GM23338 (cell line): ENCODE measurements at regions not wholly inside any gene's neighbourhood (a gene's known extent, or its start where the extent isn't known, plus 50 kb on each side); places are given as distances from the start of the nearest gene placed in this dataset.

ENCODE experiments used
- ATAC-seq: fragments of 200-7000 bp; cut with Tn5 transposase; 3 replicates; pipeline ENCODE4 v1.9.1; 2020
- DNase-seq: peaks from one replicate; pipeline ENCODE4 v3.0.0-alpha.2; 2015; ENCODE audit warnings: low spot score
- H2AFZ ChIP-seq: fragments of 200-600 bp; sonication (generic); 2 replicates; pipeline ENCODE4 v1.8.0; 2016; ENCODE audit warnings: antibody characterized with exemption, mild to moderate bottlenecking, moderate library complexity
- H3F3A ChIP-seq: fragments of 200-600 bp; sonication (generic); replicated peaks from 2 replicates; pipeline ENCODE4 v1.8.0; 2017; ENCODE audit warnings: antibody characterized with exemption, mixed run types, low read depth
- H3K27ac ChIP-seq: fragments of 200-600 bp; sonication (generic); 2 replicates; pipeline ENCODE4 v1.6.1; 2016; ENCODE audit warnings: low read depth
- H3K27me3 ChIP-seq: fragments of 200-600 bp; sonication (generic); 2 replicates; pipeline ENCODE4 v1.8.0; 2016; ENCODE audit warnings: mild to moderate bottlenecking, mixed run types, moderate library complexity; ENCODE audit not compliant: insufficient read depth
- H3K36me3 ChIP-seq: fragments of 200-600 bp; sonication (generic); 2 replicates; pipeline ENCODE4 v1.8.0; 2016; ENCODE audit warnings: mild to moderate bottlenecking; ENCODE audit not compliant: insufficient read depth
- H3K4me1 ChIP-seq: fragments of 200-600 bp; sonication (generic); 2 replicates; pipeline ENCODE4 v1.8.0; 2016; ENCODE audit warnings: mild to moderate bottlenecking, moderate library complexity; ENCODE audit not compliant: insufficient read depth
- H3K4me2 ChIP-seq: fragments of 200-600 bp; sonication (generic); 2 replicates; pipeline ENCODE4 v1.7.1; 2017; ENCODE audit warnings: mixed run types
- H3K4me3 ChIP-seq: fragments of 200-600 bp; sonication (generic); 2 replicates; pipeline ENCODE4 v1.6.1; 2016; ENCODE audit warnings: mixed run types
- H3K79me2 ChIP-seq: fragments of 200-600 bp; sonication (generic); replicated peaks from 2 replicates; pipeline ENCODE4 v1.8.0; 2017; ENCODE audit warnings: mild to moderate bottlenecking; ENCODE audit not compliant: insufficient read depth
- H3K9me2 ChIP-seq: fragments of 200-600 bp; sonication (generic); 2 replicates; pipeline ENCODE4 v1.8.0; 2017; ENCODE audit not compliant: insufficient read depth
- H4K20me1 ChIP-seq: fragments of 200-600 bp; sonication (generic); replicated peaks from 2 replicates; pipeline ENCODE4 v1.8.0; 2017; ENCODE audit warnings: mild to moderate bottlenecking; ENCODE audit not compliant: insufficient read depth
- H3K27ac Mint-ChIP-seq: 2 replicates; pipeline ENCODE4 v1.8.0; 2020; ENCODE audit warnings: inconsistent platforms, mild to moderate bottlenecking, moderate library complexity, mixed read lengths
- H3K27me3 Mint-ChIP-seq: 3 replicates; pipeline ENCODE4 v1.8.0; 2022; ENCODE audit warnings: low read depth, mild to moderate bottlenecking, moderate library complexity, mixed read lengths, inconsistent platforms; ENCODE audit not compliant: insufficient read depth, poor library complexity
- H3K36me3 Mint-ChIP-seq: 3 replicates; pipeline ENCODE4 v1.8.0; 2021; ENCODE audit warnings: low read depth, mild to moderate bottlenecking, inconsistent platforms, moderate library complexity, mixed read lengths
- H3K4me1 Mint-ChIP-seq: 3 replicates; pipeline ENCODE4 v1.8.0; 2020; ENCODE audit warnings: mild to moderate bottlenecking, inconsistent platforms, mixed read lengths
- H3K4me3 Mint-ChIP-seq: 3 replicates; pipeline ENCODE4 v1.8.0; 2021; ENCODE audit warnings: moderate library complexity, mild to moderate bottlenecking, inconsistent platforms, mixed read lengths
- H3K9me3 Mint-ChIP-seq: 3 replicates; pipeline ENCODE4 v1.8.0; 2020; ENCODE audit warnings: moderate library complexity, mild to moderate bottlenecking, inconsistent platforms, mixed read lengths
- CREB1 ChIP-seq: fragments of 250-450 bp; sonication (Bioruptor Pico); IDR thresholded peaks from 2 replicates; pipeline ENCODE4 v1.5.0; 2020; ENCODE audit warnings: low read depth, mild to moderate bottlenecking, moderate library complexity
- ETS1 ChIP-seq: IDR thresholded peaks from 2 replicates; pipeline ENCODE4 v1.6.1; 2016; ENCODE audit warnings: antibody characterized with exemption
- EZH2 ChIP-seq: fragments of 200-600 bp; sonication (generic); IDR thresholded peaks from one replicate; pipeline ENCODE4 v1.8.0; 2017; ENCODE audit warnings: antibody characterized with exemption, mild to moderate bottlenecking, low read depth; ENCODE audit not compliant: unreplicated experiment
- EZH2phosphoT487 ChIP-seq: fragments of 200-600 bp; sonication (generic); IDR thresholded peaks from one replicate; pipeline ENCODE4 v1.8.1; 2018; ENCODE audit warnings: antibody characterized with exemption; ENCODE audit not compliant: unreplicated experiment
- JUNB ChIP-seq: IDR thresholded peaks from one replicate; pipeline ENCODE4 v1.6.1; 2016; ENCODE audit warnings: antibody characterized with exemption; ENCODE audit not compliant: unreplicated experiment
- NANOG ChIP-seq: IDR thresholded peaks from 2 replicates; pipeline ENCODE4 v1.6.1; 2016; ENCODE audit warnings: antibody characterized with exemption, borderline replicate concordance
- POLR2AphosphoS5 ChIP-seq: IDR thresholded peaks from 2 replicates; pipeline ENCODE4 v1.6.1; 2016; ENCODE audit warnings: antibody characterized with exemption, low read depth
- STAT1 ChIP-seq: IDR thresholded peaks from one replicate; pipeline ENCODE4 v1.6.1; 2016; ENCODE audit warnings: antibody characterized with exemption; ENCODE audit not compliant: unreplicated experiment
- ZNF114 ChIP-seq: fragments of 250-450 bp; sonication (Bioruptor Pico); IDR thresholded peaks from 2 replicates; pipeline ENCODE4 v1.5.0; 2020; ENCODE audit warnings: mild to moderate bottlenecking, moderate library complexity
- TF ChIP-seq, protein P1 (sequence below), 2 experiments: fragments of 200-600 bp in 1 of 2; sonication (generic) in 1 of 2; conservative IDR thresholded peaks; 2 replicates each; pipeline versions ENCODE4 v1.5.1 to v1.6.1; 2016 to 2017; ENCODE audit warnings: antibody characterized with exemption in 2 of 2, low read depth in 2 of 2, mild to moderate bottlenecking in 2 of 2, moderate library complexity in 1 of 2
- TF ChIP-seq, protein P2 (sequence below): fragments of 250-450 bp; sonication (Bioruptor Pico); IDR thresholded peaks from 2 replicates; pipeline ENCODE4 v1.5.0; 2020; ENCODE audit warnings: mild to moderate bottlenecking, moderate library complexity
- TF ChIP-seq, protein P3 (sequence below): IDR thresholded peaks from one replicate; pipeline ENCODE4 v1.6.1; 2018; ENCODE audit warnings: antibody characterized with exemption; ENCODE audit not compliant: unreplicated experiment

DNA sequence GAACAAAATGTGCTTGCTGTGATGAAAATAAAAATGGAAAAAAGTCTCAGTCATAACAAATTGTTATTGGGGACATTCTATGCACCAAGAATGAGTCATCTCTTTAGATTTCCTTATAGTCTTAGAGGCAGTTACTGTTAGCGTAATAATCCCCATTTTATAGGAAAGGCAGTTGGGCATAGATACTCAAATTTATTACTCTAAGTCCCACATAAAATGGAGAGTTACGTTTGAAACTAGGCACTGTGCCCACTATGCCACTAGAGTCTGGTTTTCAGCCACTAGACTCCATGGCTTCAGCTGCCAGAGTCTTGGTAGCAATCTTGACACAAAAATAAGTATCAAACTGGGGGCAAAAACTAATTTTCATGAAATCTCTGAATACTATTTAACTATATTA, 317.9 kb upstream of the MEF2C start (continued):
- TF ChIP-seq ETS1 = no peak
- no peak for TF ChIP-seq ZNF114 (CRISPR knock-in tag)
- TF ChIP-seq POLR2AphosphoS5 = no peak
- no peak for TF ChIP-seq STAT1

DNA sequence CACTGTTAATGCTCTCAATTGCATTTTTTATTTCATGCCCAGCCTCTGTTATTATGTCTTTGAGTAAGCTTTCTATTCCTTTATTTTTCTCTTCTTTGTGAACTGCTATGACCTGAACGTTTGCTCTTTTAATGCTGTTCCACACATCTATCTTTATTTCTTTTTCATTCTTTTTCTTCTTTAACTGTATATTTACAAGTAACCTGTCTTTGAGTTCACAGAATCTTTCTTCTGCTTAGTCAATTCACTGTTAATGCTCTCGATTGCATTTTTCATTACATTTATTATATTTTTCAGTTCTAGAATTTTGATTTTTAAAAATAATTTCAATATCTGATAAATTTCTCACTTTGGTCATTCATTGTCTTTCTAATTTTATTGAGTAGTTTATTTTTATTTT, 316.3 kb upstream of the MEF2C start:
- H3K4me3 Mint-ChIP-seq = no peak overlapping the region
- H3K4me1 ChIP-seq = no peaks in the 10 kb centered on the region
- no peaks in the 10 kb centered on the region for H4K20me1 ChIP-seq
- no peaks in the 10 kb centered on the region for H3K79me2 ChIP-seq
- no peaks in the 10 kb centered on the region for H3K36me3 ChIP-seq
- H3K9me2 ChIP-seq = peaks cover 7% of the 10 kb centered on the region; the same call in 1 of the 2 replicates
- H3K4me2 ChIP-seq = no peak overlapping the region
- H3K9me3 Mint-ChIP-seq = peaks cover 19% of the 10 kb centered on the region; the same call in 2 of the 3 replicates
- no peaks in the 10 kb centered on the region for H3K27me3 ChIP-seq
- H3K4me1 Mint-ChIP-seq = no peaks in the 10 kb centered on the region
- H3K27ac ChIP-seq = no peak overlapping the region
- no peak overlapping the region for H3K4me3 ChIP-seq
- H3F3A ChIP-seq = no peaks in the 10 kb centered on the region
- no peaks in the 10 kb centered on the region for H3K27me3 Mint-ChIP-seq
- no peak overlapping the region for H2AFZ ChIP-seq
- no peak for DNase-seq
- peaks cover 8% of the 10 kb centered on the region; the same call in 2 of the 3 replicates for H3K36me3 Mint-ChIP-seq
- ATAC-seq = no peak
- no peak overlapping the region for H3K27ac Mint-ChIP-seq
- TF ChIP-seq STAT1 (no peak), EZH2phosphoT487 (no peak), ETS1 (no peak), JUNB (no peak), NANOG (no peak), POLR2AphosphoS5 (no peak), CREB1 (CRISPR knock-in tag) (no peak), EZH2 (no peak)
- TF ChIP-seq, protein P1, sequence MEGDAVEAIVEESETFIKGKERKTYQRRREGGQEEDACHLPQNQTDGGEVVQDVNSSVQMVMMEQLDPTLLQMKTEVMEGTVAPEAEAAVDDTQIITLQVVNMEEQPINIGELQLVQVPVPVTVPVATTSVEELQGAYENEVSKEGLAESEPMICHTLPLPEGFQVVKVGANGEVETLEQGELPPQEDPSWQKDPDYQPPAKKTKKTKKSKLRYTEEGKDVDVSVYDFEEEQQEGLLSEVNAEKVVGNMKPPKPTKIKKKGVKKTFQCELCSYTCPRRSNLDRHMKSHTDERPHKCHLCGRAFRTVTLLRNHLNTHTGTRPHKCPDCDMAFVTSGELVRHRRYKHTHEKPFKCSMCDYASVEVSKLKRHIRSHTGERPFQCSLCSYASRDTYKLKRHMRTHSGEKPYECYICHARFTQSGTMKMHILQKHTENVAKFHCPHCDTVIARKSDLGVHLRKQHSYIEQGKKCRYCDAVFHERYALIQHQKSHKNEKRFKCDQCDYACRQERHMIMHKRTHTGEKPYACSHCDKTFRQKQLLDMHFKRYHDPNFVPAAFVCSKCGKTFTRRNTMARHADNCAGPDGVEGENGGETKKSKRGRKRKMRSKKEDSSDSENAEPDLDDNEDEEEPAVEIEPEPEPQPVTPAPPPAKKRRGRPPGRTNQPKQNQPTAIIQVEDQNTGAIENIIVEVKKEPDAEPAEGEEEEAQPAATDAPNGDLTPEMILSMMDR (conservative IDR thresholded peaks at IDR 0.05; ENCODE audit: low read depth in 2 of 2) = no peak
- TF ChIP-seq, protein P2, sequence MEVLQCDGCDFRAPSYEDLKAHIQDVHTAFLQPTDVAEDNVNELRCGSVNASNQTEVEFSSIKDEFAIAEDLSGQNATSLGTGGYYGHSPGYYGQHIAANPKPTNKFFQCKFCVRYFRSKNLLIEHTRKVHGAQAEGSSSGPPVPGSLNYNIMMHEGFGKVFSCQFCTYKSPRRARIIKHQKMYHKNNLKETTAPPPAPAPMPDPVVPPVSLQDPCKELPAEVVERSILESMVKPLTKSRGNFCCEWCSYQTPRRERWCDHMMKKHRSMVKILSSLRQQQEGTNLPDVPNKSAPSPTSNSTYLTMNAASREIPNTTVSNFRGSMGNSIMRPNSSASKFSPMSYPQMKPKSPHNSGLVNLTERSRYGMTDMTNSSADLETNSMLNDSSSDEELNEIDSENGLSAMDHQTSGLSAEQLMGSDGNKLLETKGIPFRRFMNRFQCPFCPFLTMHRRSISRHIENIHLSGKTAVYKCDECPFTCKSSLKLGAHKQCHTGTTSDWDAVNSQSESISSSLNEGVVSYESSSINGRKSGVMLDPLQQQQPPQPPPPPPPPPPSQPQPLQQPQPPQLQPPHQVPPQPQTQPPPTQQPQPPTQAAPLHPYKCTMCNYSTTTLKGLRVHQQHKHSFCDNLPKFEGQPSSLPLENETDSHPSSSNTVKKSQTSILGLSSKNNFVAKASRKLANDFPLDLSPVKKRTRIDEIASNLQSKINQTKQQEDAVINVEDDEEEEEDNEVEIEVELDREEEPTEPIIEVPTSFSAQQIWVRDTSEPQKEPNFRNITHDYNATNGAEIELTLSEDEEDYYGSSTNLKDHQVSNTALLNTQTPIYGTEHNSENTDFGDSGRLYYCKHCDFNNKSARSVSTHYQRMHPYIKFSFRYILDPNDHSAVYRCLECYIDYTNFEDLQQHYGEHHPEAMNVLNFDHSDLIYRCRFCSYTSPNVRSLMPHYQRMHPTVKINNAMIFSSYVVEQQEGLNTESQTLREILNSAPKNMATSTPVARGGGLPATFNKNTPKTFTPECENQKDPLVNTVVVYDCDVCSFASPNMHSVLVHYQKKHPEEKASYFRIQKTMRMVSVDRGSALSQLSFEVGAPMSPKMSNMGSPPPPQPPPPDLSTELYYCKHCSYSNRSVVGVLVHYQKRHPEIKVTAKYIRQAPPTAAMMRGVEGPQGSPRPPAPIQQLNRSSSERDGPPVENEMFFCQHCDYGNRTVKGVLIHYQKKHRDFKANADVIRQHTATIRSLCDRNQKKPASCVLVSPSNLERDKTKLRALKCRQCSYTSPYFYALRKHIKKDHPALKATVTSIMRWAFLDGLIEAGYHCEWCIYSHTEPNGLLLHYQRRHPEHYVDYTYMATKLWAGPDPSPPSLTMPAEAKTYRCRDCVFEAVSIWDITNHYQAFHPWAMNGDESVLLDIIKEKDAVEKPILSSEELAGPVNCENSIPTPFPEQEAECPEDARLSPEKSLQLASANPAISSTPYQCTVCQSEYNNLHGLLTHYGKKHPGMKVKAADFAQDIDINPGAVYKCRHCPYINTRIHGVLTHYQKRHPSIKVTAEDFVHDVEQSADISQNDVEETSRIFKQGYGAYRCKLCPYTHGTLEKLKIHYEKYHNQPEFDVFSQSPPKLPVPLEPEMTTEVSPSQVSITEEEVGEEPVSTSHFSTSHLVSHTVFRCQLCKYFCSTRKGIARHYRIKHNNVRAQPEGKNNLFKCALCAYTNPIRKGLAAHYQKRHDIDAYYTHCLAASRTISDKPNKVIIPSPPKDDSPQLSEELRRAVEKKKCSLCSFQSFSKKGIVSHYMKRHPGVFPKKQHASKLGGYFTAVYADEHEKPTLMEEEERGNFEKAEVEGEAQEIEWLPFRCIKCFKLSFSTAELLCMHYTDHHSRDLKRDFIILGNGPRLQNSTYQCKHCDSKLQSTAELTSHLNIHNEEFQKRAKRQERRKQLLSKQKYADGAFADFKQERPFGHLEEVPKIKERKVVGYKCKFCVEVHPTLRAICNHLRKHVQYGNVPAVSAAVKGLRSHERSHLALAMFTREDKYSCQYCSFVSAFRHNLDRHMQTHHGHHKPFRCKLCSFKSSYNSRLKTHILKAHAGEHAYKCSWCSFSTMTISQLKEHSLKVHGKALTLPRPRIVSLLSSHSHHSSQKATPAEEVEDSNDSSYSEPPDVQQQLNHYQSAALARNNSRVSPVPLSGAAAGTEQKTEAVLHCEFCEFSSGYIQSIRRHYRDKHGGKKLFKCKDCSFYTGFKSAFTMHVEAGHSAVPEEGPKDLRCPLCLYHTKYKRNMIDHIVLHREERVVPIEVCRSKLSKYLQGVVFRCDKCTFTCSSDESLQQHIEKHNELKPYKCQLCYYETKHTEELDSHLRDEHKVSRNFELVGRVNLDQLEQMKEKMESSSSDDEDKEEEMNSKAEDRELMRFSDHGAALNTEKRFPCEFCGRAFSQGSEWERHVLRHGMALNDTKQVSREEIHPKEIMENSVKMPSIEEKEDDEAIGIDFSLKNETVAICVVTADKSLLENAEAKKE (CRISPR knock-in tag) = no peak
- TF ChIP-seq, protein P3, sequence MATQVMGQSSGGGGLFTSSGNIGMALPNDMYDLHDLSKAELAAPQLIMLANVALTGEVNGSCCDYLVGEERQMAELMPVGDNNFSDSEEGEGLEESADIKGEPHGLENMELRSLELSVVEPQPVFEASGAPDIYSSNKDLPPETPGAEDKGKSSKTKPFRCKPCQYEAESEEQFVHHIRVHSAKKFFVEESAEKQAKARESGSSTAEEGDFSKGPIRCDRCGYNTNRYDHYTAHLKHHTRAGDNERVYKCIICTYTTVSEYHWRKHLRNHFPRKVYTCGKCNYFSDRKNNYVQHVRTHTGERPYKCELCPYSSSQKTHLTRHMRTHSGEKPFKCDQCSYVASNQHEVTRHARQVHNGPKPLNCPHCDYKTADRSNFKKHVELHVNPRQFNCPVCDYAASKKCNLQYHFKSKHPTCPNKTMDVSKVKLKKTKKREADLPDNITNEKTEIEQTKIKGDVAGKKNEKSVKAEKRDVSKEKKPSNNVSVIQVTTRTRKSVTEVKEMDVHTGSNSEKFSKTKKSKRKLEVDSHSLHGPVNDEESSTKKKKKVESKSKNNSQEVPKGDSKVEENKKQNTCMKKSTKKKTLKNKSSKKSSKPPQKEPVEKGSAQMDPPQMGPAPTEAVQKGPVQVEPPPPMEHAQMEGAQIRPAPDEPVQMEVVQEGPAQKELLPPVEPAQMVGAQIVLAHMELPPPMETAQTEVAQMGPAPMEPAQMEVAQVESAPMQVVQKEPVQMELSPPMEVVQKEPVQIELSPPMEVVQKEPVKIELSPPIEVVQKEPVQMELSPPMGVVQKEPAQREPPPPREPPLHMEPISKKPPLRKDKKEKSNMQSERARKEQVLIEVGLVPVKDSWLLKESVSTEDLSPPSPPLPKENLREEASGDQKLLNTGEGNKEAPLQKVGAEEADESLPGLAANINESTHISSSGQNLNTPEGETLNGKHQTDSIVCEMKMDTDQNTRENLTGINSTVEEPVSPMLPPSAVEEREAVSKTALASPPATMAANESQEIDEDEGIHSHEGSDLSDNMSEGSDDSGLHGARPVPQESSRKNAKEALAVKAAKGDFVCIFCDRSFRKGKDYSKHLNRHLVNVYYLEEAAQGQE = no peak
